GM21360 (cell line): ENCODE measurements at regions not wholly inside any gene's neighbourhood (a gene's known extent, or its start where the extent isn't known, plus 50 kb on each side); places are given as distances from the start of the nearest gene placed in this dataset.
"Not testable (repeated sequence)": the region's sequence is repeated elsewhere in the genome, so short reads cannot be mapped to it uniquely, and the experiment has no call there.

Experiments used
- ATAC-seq: cut with Tn5 transposase; IDR thresholded peaks from one replicate; pipeline ENCODE4 v1.9.1; 2021; ENCODE audit warnings: mild to moderate bottlenecking, moderate library complexity; ENCODE audit not compliant: unreplicated experiment

GRCh38 chr22:49408102-49408836, 419.4 kb downstream of the BRD1 start:
- ATAC-seq = no peak

GRCh38 chr22:49406879-49407587, 420.6 kb downstream of the BRD1 start:
- no peak for ATAC-seq

- ATAC-seq = no peak
Measured at GRCh38 chr22:49406047-49406650, 421.5 kb downstream of the BRD1 start.

- no peak for ATAC-seq
Measured at GRCh38 chr22:49405590-49405989, 422.1 kb downstream of the BRD1 start.

GRCh38 chr22:49404576-49405241, 423.0 kb downstream of the BRD1 start:
- no peak for ATAC-seq

GRCh38 chr22:49404020-49404419, 423.7 kb downstream of the BRD1 start:
- no peak for ATAC-seq

GRCh38 chr22:49403102-49403501, 424.6 kb downstream of the BRD1 start:
- ATAC-seq = no peak

- no peak for ATAC-seq
Measured at GRCh38 chr22:49402169-49402568, 425.5 kb downstream of the BRD1 start.

- no peak for ATAC-seq
Measured at GRCh38 chr22:49400941-49401598, 426.6 kb downstream of the BRD1 start.

- no peak for ATAC-seq
Measured at GRCh38 chr22:49400136-49400940, 427.3 kb downstream of the BRD1 start.

GRCh38 chr22:49398646-49399045, 429.0 kb downstream of the BRD1 start:
- no peak for ATAC-seq

- no peak for ATAC-seq
Measured at GRCh38 chr22:49398115-49398514, 429.6 kb downstream of the BRD1 start.

GRCh38 chr22:49396817-49397216, 430.9 kb downstream of the BRD1 start:
- no peak for ATAC-seq

- ATAC-seq = no peak
Measured at GRCh38 chr22:49395617-49396016, 432.1 kb downstream of the BRD1 start.

GRCh38 chr22:49395062-49395461, 432.6 kb downstream of the BRD1 start:
- ATAC-seq = not testable (repeated sequence)

GRCh38 chr22:49394116-49394785, 433.4 kb downstream of the BRD1 start:
- ATAC-seq = no peak

- ATAC-seq = no peak
Measured at GRCh38 chr22:49393526-49393925, 434.1 kb downstream of the BRD1 start.

GRCh38 chr22:49392841-49393510, 434.7 kb downstream of the BRD1 start:
- no peak for ATAC-seq

GRCh38 chr22:49392247-49392646, 435.4 kb downstream of the BRD1 start:
- no peak for ATAC-seq
